GM12878 (cell line): ENCODE measurements at regions not wholly inside any gene's neighbourhood (a gene's known extent, or its start where the extent isn't known, plus 50 kb on each side); places are given as distances from the start of the nearest gene placed in this dataset.

Experiments used
- BACH1 ChIP-seq: fragments of 450-650 bp; IDR thresholded peaks from 2 replicates; pipeline ENCODE4 v1.6.1; 2017; ENCODE audit warnings: mild to moderate bottlenecking, borderline replicate concordance
- BHLHE40 ChIP-seq, 2 experiments: fragments of 450-650 bp in 1 of 2; IDR thresholded peaks; 2 replicates each; pipeline ENCODE4 v1.6.1; 2011 to 2017; ENCODE audit warnings: low read depth in 2 of 2, borderline replicate concordance in 1 of 2, improper control_type of control experiment in 1 of 2, low read length in 1 of 2, mild to moderate bottlenecking in 1 of 2
- CBFB ChIP-seq: IDR thresholded peaks from 2 replicates; pipeline ENCODE4 v1.6.1; 2016; ENCODE audit warnings: antibody characterized with exemption, low read depth
- CBX5 ChIP-seq: sonication (generic); IDR thresholded peaks from 2 replicates; pipeline ENCODE4 v1.6.1; 2016; ENCODE audit warnings: low read depth, moderate library complexity, mild to moderate bottlenecking, inconsistent platforms
- CHD1 ChIP-seq: IDR thresholded peaks from 2 replicates; pipeline ENCODE4 v1.6.1; 2012; ENCODE audit warnings: low read depth, low read length, improper control_type of control experiment
- ESRRA ChIP-seq: IDR thresholded peaks from 2 replicates; pipeline ENCODE4 v1.6.1; 2012; ENCODE audit warnings: mild to moderate bottlenecking, low read length, improper control_type of control experiment
- ETV6 ChIP-seq, 2 experiments: fragments of 450-650 bp in 1 of 2; IDR thresholded peaks in 1 of 2; conservative IDR thresholded peaks in 1 of 2; 2 replicates each; pipeline ENCODE4 v1.6.1; 2014; ENCODE audit warnings: antibody characterized with exemption in 1 of 2, borderline replicate concordance in 1 of 2, low read depth in 1 of 2, mild to moderate bottlenecking in 1 of 2, moderate library complexity in 1 of 2
- EZH2 ChIP-seq: IDR thresholded peaks from 2 replicates; pipeline ENCODE4 v1.6.1; 2012; ENCODE audit warnings: low read depth, mild to moderate bottlenecking, control low read depth, inconsistent platforms, low read length, borderline replicate concordance; ENCODE audit not compliant: control insufficient read depth
- GATAD2B ChIP-seq: fragments of 450-650 bp; conservative IDR thresholded peaks from 2 replicates; pipeline ENCODE4 v1.6.1; 2017; ENCODE audit warnings: low read depth, mild to moderate bottlenecking, moderate library complexity
- IRF4 ChIP-seq: IDR thresholded peaks from 2 replicates; pipeline ENCODE4 v1.6.1; 2011; ENCODE audit warnings: low read depth, low read length
- JUNB ChIP-seq: IDR thresholded peaks from 2 replicates; pipeline ENCODE4 v1.6.1; 2016; ENCODE audit warnings: antibody characterized with exemption, mild to moderate bottlenecking
- LARP7 ChIP-seq: fragments of 450-650 bp; IDR thresholded peaks from 2 replicates; pipeline ENCODE4 v1.6.1; 2017; ENCODE audit warnings: mild to moderate bottlenecking
- NFYB ChIP-seq: IDR thresholded peaks from 2 replicates; pipeline ENCODE4 v1.6.1; 2011; ENCODE audit warnings: low read depth, mild to moderate bottlenecking, low read length, improper control_type of control experiment, moderate library complexity; ENCODE audit not compliant: insufficient read depth
- NR2C2 ChIP-seq: IDR thresholded peaks from 2 replicates; pipeline ENCODE4 v1.6.1; 2011; ENCODE audit warnings: borderline replicate concordance, low read depth; ENCODE audit not compliant: control insufficient read depth, insufficient read length
- POLR2AphosphoS2 ChIP-seq: IDR thresholded peaks from 2 replicates; pipeline ENCODE4 v1.6.1; 2011; ENCODE audit warnings: low read depth, mild to moderate bottlenecking, low read length, improper control_type of control experiment, moderate library complexity
- RAD51 ChIP-seq: fragments of 450-650 bp; IDR thresholded peaks from 2 replicates; pipeline ENCODE4 v1.6.1; 2016; ENCODE audit warnings: moderate library complexity, mild to moderate bottlenecking, inconsistent platforms
- SMAD1 ChIP-seq: fragments of 450-650 bp; IDR thresholded peaks from 2 replicates; pipeline ENCODE4 v1.6.1; 2018; ENCODE audit warnings: mild to moderate bottlenecking, low read depth; ENCODE audit not compliant: partially characterized antibody
- STAT1 ChIP-seq: fragments of 450-650 bp; conservative IDR thresholded peaks from 2 replicates; pipeline ENCODE4 v1.6.1; 2014; ENCODE audit warnings: antibody characterized with exemption, mild to moderate bottlenecking
- SUZ12 ChIP-seq: fragments of 200-600 bp; sonication (generic); IDR thresholded peaks from one replicate; pipeline ENCODE4 v1.6.1; 2018; ENCODE audit warnings: antibody characterized with exemption, mild to moderate bottlenecking; ENCODE audit not compliant: unreplicated experiment
- ZNF217 ChIP-seq: fragments of 450-650 bp; IDR thresholded peaks from 2 replicates; pipeline ENCODE4 v1.6.1; 2017; ENCODE audit warnings: antibody characterized with exemption, mild to moderate bottlenecking
- ZNF274 ChIP-seq: IDR thresholded peaks from one replicate; pipeline ENCODE4 v1.8.0; 2011; ENCODE audit not compliant: insufficient read length, insufficient read depth
- ZNF622 ChIP-seq: fragments of 450-650 bp; IDR thresholded peaks from 2 replicates; pipeline ENCODE4 v1.6.1; 2017; ENCODE audit warnings: mild to moderate bottlenecking, inconsistent platforms
- TF ChIP-seq, protein P1 (sequence below): fragments of 450-650 bp; IDR thresholded peaks from 2 replicates; pipeline ENCODE4 v1.6.1; 2017; ENCODE audit warnings: mild to moderate bottlenecking, low read depth, inconsistent platforms; ENCODE audit not compliant: poor library complexity, severe bottlenecking
- TF ChIP-seq, protein P2 (sequence below): fragments of 450-650 bp; IDR thresholded peaks from 2 replicates; pipeline ENCODE4 v1.6.1; 2016; ENCODE audit warnings: mild to moderate bottlenecking, moderate library complexity, borderline replicate concordance
- TF ChIP-seq, protein P3 (sequence below): fragments of 450-650 bp; IDR thresholded peaks from 2 replicates; pipeline ENCODE4 v1.6.1; 2016; ENCODE audit warnings: mild to moderate bottlenecking

DNA sequence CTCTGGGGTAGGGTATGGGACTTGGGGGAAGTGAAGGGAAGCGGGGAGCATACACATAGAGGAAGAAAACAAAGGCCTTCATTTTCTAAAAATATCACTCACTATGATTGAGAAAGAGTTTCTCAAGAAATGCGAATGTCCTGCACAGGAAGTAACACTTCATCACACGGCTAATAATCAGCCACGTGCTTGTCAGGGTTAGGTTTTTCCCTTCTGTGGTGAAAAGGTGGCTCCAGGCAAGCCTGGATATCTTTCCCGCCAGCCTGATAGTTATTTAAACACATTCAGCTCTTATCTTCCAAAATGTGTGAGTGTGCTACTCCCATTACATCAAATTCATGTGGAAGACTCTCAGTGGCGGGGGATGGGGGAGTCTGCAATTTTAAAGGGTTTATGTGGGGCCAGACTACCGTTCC lies 166.4 kb upstream of the ADO start (continued):
- TF ChIP-seq, protein P1, sequence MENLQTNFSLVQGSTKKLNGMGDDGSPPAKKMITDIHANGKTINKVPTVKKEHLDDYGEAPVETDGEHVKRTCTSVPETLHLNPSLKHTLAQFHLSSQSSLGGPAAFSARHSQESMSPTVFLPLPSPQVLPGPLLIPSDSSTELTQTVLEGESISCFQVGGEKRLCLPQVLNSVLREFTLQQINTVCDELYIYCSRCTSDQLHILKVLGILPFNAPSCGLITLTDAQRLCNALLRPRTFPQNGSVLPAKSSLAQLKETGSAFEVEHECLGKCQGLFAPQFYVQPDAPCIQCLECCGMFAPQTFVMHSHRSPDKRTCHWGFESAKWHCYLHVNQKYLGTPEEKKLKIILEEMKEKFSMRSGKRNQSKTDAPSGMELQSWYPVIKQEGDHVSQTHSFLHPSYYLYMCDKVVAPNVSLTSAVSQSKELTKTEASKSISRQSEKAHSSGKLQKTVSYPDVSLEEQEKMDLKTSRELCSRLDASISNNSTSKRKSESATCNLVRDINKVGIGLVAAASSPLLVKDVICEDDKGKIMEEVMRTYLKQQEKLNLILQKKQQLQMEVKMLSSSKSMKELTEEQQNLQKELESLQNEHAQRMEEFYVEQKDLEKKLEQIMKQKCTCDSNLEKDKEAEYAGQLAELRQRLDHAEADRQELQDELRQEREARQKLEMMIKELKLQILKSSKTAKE = peak; percentile 49
- no peak for TF ChIP-seq BACH1
- TF ChIP-seq JUNB = no peak
- TF ChIP-seq, protein P2, sequence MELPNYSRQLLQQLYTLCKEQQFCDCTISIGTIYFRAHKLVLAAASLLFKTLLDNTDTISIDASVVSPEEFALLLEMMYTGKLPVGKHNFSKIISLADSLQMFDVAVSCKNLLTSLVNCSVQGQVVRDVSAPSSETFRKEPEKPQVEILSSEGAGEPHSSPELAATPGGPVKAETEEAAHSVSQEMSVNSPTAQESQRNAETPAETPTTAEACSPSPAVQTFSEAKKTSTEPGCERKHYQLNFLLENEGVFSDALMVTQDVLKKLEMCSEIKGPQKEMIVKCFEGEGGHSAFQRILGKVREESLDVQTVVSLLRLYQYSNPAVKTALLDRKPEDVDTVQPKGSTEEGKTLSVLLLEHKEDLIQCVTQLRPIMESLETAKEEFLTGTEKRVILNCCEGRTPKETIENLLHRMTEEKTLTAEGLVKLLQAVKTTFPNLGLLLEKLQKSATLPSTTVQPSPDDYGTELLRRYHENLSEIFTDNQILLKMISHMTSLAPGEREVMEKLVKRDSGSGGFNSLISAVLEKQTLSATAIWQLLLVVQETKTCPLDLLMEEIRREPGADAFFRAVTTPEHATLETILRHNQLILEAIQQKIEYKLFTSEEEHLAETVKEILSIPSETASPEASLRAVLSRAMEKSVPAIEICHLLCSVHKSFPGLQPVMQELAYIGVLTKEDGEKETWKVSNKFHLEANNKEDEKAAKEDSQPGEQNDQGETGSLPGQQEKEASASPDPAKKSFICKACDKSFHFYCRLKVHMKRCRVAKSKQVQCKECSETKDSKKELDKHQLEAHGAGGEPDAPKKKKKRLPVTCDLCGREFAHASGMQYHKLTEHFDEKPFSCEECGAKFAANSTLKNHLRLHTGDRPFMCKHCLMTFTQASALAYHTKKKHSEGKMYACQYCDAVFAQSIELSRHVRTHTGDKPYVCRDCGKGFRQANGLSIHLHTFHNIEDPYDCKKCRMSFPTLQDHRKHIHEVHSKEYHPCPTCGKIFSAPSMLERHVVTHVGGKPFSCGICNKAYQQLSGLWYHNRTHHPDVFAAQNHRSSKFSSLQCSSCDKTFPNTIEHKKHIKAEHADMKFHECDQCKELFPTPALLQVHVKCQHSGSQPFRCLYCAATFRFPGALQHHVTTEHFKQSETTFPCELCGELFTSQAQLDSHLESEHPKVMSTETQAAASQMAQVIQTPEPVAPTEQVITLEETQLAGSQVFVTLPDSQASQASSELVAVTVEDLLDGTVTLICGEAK = peak; percentile 20; the same call in 1 of the 2 replicates
- no peak for TF ChIP-seq STAT1
- TF ChIP-seq NR2C2 = no peak
- TF ChIP-seq POLR2AphosphoS2 = no peak
- TF ChIP-seq CBX5 = peak; percentile 54; the same call in 1 of the 2 replicates
- peak; percentile 96 to 97 for TF ChIP-seq BHLHE40 (IDR thresholded peaks at IDR 0.05; ENCODE audit: borderline replicate concordance in 1 of 2, low read depth in 2 of 2, low read length in 1 of 2)
- TF ChIP-seq RAD51 = peak; percentile 88
- 0 out of 2 replicates have a peak, but pooled peaks have one; percentile 45 for TF ChIP-seq GATAD2B
- TF ChIP-seq SMAD1 = peak; percentile 34
- TF ChIP-seq ZNF622 = no peak
- no peak for TF ChIP-seq NFYB
- TF ChIP-seq, protein P3, sequence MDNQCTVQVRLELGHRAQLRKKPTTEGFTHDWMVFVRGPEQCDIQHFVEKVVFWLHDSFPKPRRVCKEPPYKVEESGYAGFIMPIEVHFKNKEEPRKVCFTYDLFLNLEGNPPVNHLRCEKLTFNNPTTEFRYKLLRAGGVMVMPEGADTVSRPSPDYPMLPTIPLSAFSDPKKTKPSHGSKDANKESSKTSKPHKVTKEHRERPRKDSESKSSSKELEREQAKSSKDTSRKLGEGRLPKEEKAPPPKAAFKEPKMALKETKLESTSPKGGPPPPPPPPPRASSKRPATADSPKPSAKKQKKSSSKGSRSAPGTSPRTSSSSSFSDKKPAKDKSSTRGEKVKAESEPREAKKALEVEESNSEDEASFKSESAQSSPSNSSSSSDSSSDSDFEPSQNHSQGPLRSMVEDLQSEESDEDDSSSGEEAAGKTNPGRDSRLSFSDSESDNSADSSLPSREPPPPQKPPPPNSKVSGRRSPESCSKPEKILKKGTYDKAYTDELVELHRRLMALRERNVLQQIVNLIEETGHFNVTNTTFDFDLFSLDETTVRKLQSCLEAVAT = no peak
- no peak for TF ChIP-seq CHD1
- TF ChIP-seq IRF4 = 0 out of 2 replicates have a peak, but pooled peaks have one; percentile 1
- no peak; the same call in 1 of the 2 replicates for TF ChIP-seq CBFB
- no peak for TF ChIP-seq ZNF217
- no peak for TF ChIP-seq SUZ12
- TF ChIP-seq LARP7 = no peak
- no peak for TF ChIP-seq ZNF274
- TF ChIP-seq ESRRA = no peak
- TF ChIP-seq ETV6 (conservative IDR thresholded peaks at IDR 0.05 in 1 of 2, IDR thresholded peaks at IDR 0.05 in 1 of 2; ENCODE audit: borderline replicate concordance in 1 of 2, low read depth in 1 of 2) = peak in 1 of 2 experiments; percentile 75; a peak in 2 of 4 replicates
- no peak for TF ChIP-seq EZH2
